Hepatocyte (in vitro differentiated cells): ENCODE measurements at regions not wholly inside any gene's neighbourhood (a gene's known extent, or its start where the extent isn't known, plus 50 kb on each side); places are given as distances from the start of the nearest gene placed in this dataset.

Source experiments
- EZH2phosphoT487 ChIP-seq: fragments of 200-600 bp; sonication (generic); IDR thresholded peaks from one replicate; pipeline ENCODE4 v1.6.1; 2018; ENCODE audit warnings: antibody characterized with exemption, mild to moderate bottlenecking, low read depth, moderate library complexity; ENCODE audit not compliant: unreplicated experiment, severe bottlenecking
- TF ChIP-seq, protein P1 (sequence below): fragments of 200-600 bp; sonication (generic); IDR thresholded peaks from 2 replicates; pipeline ENCODE4 v1.5.1; 2016; ENCODE audit warnings: antibody characterized with exemption, mild to moderate bottlenecking; ENCODE audit not compliant: poor library complexity

GRCh38 chr4:188821500-188821899 is 682.3 kb downstream of the TRIML1 start:
- TF ChIP-seq, protein P1, sequence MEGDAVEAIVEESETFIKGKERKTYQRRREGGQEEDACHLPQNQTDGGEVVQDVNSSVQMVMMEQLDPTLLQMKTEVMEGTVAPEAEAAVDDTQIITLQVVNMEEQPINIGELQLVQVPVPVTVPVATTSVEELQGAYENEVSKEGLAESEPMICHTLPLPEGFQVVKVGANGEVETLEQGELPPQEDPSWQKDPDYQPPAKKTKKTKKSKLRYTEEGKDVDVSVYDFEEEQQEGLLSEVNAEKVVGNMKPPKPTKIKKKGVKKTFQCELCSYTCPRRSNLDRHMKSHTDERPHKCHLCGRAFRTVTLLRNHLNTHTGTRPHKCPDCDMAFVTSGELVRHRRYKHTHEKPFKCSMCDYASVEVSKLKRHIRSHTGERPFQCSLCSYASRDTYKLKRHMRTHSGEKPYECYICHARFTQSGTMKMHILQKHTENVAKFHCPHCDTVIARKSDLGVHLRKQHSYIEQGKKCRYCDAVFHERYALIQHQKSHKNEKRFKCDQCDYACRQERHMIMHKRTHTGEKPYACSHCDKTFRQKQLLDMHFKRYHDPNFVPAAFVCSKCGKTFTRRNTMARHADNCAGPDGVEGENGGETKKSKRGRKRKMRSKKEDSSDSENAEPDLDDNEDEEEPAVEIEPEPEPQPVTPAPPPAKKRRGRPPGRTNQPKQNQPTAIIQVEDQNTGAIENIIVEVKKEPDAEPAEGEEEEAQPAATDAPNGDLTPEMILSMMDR, result no peak
- TF ChIP-seq EZH2phosphoT487, result no peak
